SK-N-DZ (cell line): ENCODE measurements at regions not wholly inside any gene's neighbourhood (a gene's known extent, or its start where the extent isn't known, plus 50 kb on each side); places are given as distances from the start of the nearest gene placed in this dataset.

Experiments used
- DNase-seq: peaks from one replicate; pipeline ENCODE4 v3.0.0-alpha.2; 2015; ENCODE audit warnings: low spot score

DNA sequence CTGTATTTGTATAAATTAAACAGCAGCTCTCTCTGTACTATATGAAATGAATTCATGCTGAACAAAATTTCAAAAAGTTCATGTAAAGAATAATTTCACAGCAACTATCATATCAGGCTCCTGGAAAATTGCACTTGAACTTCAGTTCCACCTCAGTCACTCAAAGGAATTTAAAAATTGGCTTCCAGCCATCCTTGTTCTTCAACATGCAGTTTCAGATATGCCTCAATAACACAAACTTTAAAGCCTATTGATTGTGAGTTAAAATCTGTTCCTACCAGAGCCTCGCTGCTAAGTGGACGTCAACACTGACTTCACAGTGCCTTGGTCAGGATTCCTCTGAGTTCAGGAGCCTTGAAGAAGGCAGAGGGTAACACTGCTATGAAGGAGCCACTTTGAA is 418.7 kb upstream of the WWC1 start:
- DNase-seq, result no peak

- peak; percentile 78 for DNase-seq
These were observed 414.2 kb upstream of the WWC1 start for GRCh38 chr5:167877114-167877722.

DNA sequence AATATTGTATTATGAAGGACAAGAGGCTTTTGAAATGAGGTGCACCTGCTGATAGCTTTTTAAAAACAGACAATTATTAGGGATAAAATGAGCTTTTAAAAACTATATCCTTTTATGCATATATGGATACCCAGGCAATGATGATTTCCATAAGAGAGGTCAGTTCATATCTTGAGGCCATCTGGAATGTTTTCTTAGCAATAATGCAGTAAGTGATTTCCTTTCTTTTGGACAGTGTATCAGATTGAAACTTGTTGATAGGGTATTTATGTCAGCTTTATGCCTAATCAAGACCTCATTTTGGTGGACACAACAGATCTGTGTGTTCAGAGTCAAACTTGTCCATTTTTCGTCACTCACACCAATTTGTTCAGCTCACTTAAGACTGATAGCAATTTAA is 413.5 kb upstream of the WWC1 start:
- peak; percentile 55 for DNase-seq

- no peak for DNase-seq
These were observed 411.0 kb upstream of the WWC1 start for GRCh38 chr5:167880420-167880819.

DNA sequence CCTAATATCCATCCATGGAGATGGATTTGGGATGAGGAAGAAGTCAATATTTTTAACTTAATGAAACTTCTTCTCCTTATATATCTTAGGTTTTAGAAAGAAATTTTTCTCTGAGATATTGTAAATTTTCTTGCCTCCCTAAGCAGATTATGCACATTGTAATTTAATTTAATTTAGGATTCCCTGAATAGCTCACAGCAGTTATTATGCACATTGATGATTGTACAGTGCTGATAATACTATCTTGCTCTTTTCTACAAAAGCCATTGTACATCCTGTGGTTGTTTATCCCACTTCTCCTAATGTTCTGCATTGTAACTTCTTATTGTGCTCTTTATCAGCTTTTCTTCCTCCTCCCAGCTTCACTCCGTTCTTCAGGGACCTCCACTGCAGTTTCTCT is 410.4 kb upstream of the WWC1 start:
- no peak for DNase-seq

DNA sequence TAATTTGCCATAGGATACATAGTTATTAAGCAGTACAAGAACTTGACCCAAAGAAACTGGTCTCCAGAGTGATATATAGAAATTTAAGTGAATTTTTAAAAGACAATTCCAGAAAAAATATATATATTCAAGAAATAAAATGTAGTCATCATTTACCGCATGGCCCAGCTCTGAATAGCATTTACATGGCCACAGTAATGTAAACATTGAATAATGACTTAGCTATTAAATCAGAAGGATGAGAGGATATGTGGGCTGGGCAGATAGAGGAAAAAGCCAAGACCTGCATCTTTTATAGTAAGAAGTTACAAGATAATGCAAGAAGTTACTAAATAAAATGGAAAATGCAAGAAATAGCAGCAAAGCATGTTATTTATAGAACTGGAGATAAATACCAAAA is 405.2 kb upstream of the WWC1 start:
- DNase-seq, result no peak

DNA sequence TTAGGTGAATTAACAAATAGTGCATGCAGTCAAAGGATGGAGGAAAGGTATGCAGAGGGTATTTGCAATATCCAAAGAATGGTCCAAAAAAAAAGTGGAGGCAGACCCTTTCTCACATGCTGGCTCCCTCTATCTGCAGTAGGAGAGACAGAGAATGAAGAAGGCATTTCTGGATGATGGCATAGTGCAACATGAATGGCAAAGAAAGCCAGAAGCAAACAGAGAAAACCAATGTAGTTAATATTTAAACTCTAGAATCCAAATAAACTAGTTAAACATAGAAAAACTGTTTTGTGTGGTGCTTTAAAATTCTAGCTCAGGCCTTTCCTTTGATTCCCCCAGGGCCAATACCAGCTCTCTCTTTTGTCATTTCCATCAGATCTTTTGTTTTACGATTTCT is 403.1 kb upstream of the WWC1 start:
- no peak for DNase-seq

DNA sequence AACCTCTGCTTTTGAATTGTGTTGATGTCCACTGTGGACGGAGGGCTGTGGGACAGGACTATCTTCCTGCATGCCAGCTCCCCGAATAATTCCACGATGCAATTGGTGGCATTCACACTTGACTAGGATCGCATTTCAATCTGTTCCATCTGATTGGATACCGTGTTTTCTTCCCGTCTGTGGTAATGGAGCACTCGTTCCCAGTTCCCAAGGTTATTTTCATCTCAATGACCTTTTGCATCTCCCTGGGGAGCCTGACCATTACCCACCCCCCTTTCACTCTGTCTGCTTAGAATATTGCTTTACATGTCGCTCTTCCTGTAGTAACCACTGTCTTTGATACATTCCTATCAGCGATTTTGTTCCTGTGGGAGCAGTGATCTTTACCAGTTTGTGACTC is 402.2 kb upstream of the WWC1 start:
- no peak for DNase-seq

DNA sequence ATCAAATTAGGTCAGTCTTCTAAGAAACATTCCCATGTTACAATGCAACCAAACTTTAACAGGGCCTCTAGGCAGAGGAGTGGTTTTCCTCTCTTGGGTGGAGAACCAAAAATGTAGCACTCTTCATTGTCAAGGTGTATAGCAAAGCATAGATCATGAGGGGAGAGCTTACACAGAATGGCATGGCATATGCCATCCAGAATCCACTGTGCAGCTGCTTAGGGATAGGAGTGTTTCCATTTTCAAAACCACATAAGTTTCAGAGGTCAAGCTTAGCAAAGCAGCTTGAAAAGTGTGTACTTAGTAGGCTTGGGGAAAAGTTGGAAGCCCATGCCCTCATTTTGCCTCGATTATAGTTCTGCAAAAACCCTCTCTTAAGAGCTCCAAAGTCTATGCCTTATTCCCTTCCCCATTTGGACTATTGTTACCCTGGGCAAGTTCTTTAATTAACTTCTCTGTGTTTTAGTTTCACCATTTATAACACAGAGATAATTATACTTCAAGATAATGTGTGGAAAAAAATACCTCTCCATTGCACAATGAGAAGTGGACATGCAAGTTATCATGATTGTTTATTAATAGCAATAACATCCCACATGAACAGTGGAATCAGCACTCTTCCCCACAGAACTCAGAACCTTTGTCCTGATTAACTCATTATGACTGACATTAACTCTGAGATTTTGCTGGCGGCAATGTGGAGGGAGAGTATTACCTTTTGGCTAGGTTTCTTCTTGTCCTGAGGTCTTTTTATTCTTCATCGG is 398.9 kb upstream of the WWC1 start:
- no peak for DNase-seq

DNA sequence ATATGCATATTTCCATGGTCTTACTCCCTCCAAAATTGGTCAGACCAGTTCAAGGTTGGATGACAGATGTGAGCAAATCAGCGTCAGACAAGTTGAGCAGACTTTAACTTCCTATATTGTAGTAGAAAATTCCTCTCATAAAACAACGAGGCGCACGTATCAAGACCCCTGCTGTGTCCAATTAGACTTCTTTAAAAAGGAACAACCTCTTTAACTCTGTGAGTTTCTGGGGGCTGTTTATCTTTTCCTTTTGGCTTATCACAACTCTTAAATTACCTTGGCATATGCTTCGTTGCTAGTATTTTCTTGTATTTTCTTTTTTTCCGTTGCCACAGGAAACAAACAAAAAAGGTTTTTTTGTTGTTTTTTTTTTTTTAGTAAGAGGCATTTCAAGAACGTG is 398.2 kb upstream of the WWC1 start:
- no peak for DNase-seq

GRCh38 chr5:167894631-167895472 is 396.6 kb upstream of the WWC1 start:
- DNase-seq, result no peak

- no peak for DNase-seq
These were observed 395.4 kb upstream of the WWC1 start for GRCh38 chr5:167895899-167896659.

DNA sequence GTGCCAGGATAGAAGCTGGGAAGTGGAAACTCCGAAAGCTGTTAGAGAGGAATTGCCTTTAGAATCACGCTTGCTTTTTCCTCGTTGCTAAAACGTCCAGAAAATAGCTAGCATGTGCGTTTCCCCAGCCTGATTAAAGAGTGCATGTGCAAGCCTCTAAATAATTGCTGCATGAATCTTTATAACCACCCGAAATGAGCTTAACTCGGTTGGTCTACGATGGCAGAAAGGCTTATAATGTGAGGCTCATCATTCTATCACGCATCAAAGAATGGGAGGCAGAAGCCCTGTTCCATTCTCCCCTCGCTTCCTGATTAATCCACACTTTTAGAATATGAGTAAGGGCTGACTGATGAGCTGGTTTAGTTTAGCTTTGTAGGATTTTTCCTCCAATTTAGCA is 394.6 kb upstream of the WWC1 start:
- DNase-seq, result no peak

GRCh38 chr5:167897371-167897770 is 394.1 kb upstream of the WWC1 start:
- no peak for DNase-seq

GRCh38 chr5:167898361-167899042 is 392.9 kb upstream of the WWC1 start:
- no peak for DNase-seq

DNA sequence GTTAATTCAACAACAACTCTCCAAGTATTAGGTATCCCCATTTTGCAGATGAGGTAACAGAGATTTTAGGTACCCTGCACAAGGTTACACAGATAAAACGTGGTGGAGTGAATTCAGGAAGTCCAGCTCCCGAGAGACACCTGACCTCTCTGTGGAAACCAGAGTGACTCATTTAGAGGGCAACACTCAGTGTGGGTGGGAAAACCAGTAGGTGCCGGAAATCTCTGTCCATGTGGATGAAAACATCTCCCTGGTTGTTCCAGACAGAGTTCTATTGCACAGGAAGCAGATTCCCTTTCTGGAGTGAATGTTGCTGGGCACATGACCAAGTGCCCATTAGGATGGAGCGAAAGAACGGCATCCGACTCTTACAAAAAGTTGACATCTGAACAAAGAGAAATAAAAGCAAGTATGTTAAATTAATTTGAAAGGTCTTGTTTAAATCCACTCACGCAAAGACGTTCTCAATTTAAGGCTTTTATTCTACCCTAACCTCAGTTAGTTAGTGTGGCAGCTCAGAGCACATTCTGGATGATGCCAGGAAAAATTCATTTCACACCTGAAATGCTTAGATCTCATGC is 391.9 kb upstream of the WWC1 start:
- DNase-seq, result no peak

DNA sequence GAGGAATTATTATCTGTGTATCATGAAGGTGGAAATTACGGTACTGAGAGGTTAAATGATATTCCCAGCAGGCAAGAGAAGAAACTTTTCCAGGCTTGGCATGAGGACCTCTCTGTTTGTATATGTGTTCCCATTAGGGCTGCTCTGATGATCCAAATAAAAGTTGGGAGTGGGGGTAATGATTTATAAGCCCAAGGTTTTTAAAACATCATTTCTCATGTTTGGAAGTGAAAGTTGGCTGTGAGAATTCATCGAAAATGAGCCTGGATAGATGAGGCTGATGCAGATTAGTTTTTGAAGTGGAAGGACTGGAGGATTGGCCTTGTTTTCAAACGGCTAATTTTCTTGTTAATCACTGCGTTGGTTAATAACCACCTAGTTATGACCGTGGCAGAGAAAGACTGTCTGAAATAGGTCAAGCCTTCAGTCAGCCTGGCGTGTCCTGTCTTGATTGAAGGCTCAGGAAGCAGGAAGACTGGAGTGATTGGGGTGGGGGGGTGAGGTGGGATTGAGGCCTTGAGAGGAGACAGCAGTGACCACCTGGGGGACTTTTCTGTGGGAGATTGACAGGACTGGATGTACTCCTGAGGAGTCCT is 391.0 kb upstream of the WWC1 start:
- no peak for DNase-seq

GRCh38 chr5:167902298-167902697 is 389.1 kb upstream of the WWC1 start:
- DNase-seq, result no peak

DNA sequence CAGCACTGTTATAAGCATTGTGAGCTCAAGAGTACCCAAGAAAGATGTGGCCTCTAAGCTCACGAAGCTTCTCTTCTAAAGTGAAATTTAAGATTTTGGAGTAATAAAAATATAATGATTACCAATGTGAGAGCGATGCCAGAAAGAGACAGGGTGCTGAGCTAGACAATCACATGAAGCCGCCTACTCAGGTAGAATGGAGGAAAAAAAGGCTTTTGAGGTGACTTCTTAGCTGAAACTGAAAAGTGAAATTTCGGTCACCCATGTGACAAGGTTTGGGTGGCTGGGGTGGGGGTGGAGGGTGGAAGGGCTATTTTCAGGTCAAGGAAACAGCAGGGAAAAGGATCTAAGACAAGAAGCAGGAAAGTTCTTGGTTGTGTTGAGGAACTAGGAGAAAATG is 388.2 kb upstream of the WWC1 start:
- no peak for DNase-seq

DNA sequence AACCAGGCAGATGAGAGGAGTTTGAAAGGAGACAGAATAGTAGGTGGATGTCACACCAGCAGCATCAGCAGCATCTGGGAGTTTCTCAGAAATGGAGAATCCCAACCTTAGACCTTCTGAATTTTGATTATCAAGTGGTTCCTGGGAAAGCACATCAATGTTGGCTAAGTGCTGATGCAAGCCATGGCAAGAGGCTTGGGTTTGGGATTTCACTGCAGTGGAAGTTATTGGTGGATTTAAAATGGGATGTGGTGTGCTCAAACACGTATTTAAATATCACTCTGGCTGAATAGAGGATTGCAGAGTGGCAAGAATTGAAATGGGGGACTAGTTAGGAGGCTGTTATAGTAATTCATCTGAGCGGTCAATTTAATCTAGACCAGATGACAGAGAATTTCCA is 387.8 kb upstream of the WWC1 start:
- DNase-seq, result no peak
